ENCODE measurements at regions not wholly inside any gene's neighbourhood (a gene's known extent, or its start where the extent isn't known, plus 50 kb on each side); places are given as distances from the start of the nearest gene placed in this dataset.

GRCh38 chr5:57676222-57677098 is 193.8 kb upstream of the ACTBL2 start:
- H3K9me3 ChIP-seq: no peaks in the 10 kb centered on the region
- H3K27ac ChIP-seq: no peak overlapping the region
- no peak for TF ChIP-seq POLR2A (IDR thresholded peaks at IDR 0.05)
- TF ChIP-seq POLR2AphosphoS5 (IDR thresholded peaks at IDR 0.05): no peak
- TF ChIP-seq CTCF (IDR thresholded peaks at IDR 0.05): no peak
- H3K36me3 ChIP-seq: no peaks in the 10 kb centered on the region
- H3K27me3 ChIP-seq: no peaks in the 10 kb centered on the region
- H3K4me3 ChIP-seq: no peak overlapping the region
- no peak for DNase-seq (ENCODE audit: low spot score in 2 of 2)
- intact Hi-C loops (cut with DNase I; ENCODE audit: low total_unique reads): no loop called here
- no peaks in the 10 kb centered on the region for H3K4me1 ChIP-seq

- Histone ChIP-seq H3K36me3 (no peaks in the 10 kb centered on the region), H3K27ac (no peak overlapping the region), H3K27me3 (no peaks in the 10 kb centered on the region), H3K9me3 (no peaks in the 10 kb centered on the region), H3K4me3 (no peak overlapping the region), H3K4me1 (no peaks in the 10 kb centered on the region)
- DNase-seq (ENCODE audit: low spot score in 2 of 2): no peak
- intact Hi-C loops (cut with DNase I; ENCODE audit: low total_unique reads): no loop called here
- TF ChIP-seq CTCF (IDR thresholded peaks at IDR 0.05) (no peak), POLR2AphosphoS5 (IDR thresholded peaks at IDR 0.05) (no peak), POLR2A (IDR thresholded peaks at IDR 0.05) (no peak)
Observed at GRCh38 chr5:57675236-57675635, 192.6 kb upstream of the ACTBL2 start.

- H3K36me3 ChIP-seq: no peaks in the 10 kb centered on the region
- H3K4me3 ChIP-seq: no peak overlapping the region
- TF ChIP-seq POLR2AphosphoS5 (IDR thresholded peaks at IDR 0.05) (no peak), CTCF (IDR thresholded peaks at IDR 0.05) (no peak), POLR2A (IDR thresholded peaks at IDR 0.05) (no peak)
- intact Hi-C loops (cut with DNase I; ENCODE audit: low total_unique reads): no loop called here
- H3K27ac ChIP-seq: no peak overlapping the region
- H3K27me3 ChIP-seq: no peaks in the 10 kb centered on the region
- H3K9me3 ChIP-seq: no peaks in the 10 kb centered on the region
- H3K4me1 ChIP-seq: no peaks in the 10 kb centered on the region
- no peak for DNase-seq (ENCODE audit: low spot score in 2 of 2)
Observed at GRCh38 chr5:57671371-57671770, 188.8 kb upstream of the ACTBL2 start.

GRCh38 chr5:57666582-57666981 is 184.0 kb upstream of the ACTBL2 start:
- TF ChIP-seq CTCF (IDR thresholded peaks at IDR 0.05) (no peak), POLR2AphosphoS5 (IDR thresholded peaks at IDR 0.05) (no peak), POLR2A (IDR thresholded peaks at IDR 0.05) (no peak)
- Histone ChIP-seq H3K27me3 (no peaks in the 10 kb centered on the region), H3K27ac (no peak overlapping the region), H3K4me1 (no peaks in the 10 kb centered on the region), H3K9me3 (no peaks in the 10 kb centered on the region), H3K36me3 (no peaks in the 10 kb centered on the region), H3K4me3 (no peak overlapping the region)
- intact Hi-C loops (cut with DNase I; ENCODE audit: low total_unique reads): no loop called here
- no peak for DNase-seq (ENCODE audit: low spot score in 2 of 2)

GRCh38 chr5:57665146-57665936 is 182.7 kb upstream of the ACTBL2 start:
- intact Hi-C loops (cut with DNase I; ENCODE audit: low total_unique reads): no loop called here
- DNase-seq (ENCODE audit: low spot score in 2 of 2): no peak
- TF ChIP-seq POLR2AphosphoS5 (IDR thresholded peaks at IDR 0.05): no peak
- no peak for TF ChIP-seq POLR2A (IDR thresholded peaks at IDR 0.05)
- TF ChIP-seq CTCF (IDR thresholded peaks at IDR 0.05): no peak

More at GRCh38 chr5:57665146-57665936, 182.7 kb upstream of the ACTBL2 start:
- H3K9me3 ChIP-seq: no peaks in the 10 kb centered on the region
- no peaks in the 10 kb centered on the region for H3K27me3 ChIP-seq
- H3K4me3 ChIP-seq: no peak overlapping the region
- H3K4me1 ChIP-seq: no peaks in the 10 kb centered on the region
- no peaks in the 10 kb centered on the region for H3K36me3 ChIP-seq
- H3K27ac ChIP-seq: no peak overlapping the region

All from breast epithelium (tissue), 4 donors.